Liver (tissue), 7 donors: ENCODE measurements at regions not wholly inside any gene's neighbourhood (a gene's known extent, or its start where the extent isn't known, plus 50 kb on each side); places are given as distances from the start of the nearest gene placed in this dataset.
A peak's percentile ranks its signal among the peaks of the same experiment; 100 is the strongest.

ENCODE experiments used
- DNase-seq: peaks from one replicate; pipeline ENCODE4 v3.0.0-alpha.2; 2017; ENCODE audit warnings: low spot score
- H3K27ac ChIP-seq, 2 donors: one replicate each; pipeline ENCODE4 v1.7.0; 2013; ENCODE audit warnings: inconsistent platforms in 2 of 2, low read length in 2 of 2, control low read depth in 1 of 2, low read depth in 1 of 2, mild to moderate bottlenecking in 1 of 2
- H3K27me3 ChIP-seq, 4 donors: one replicate each; pipeline versions ENCODE4 v1.6.1 to v1.7.0; 2013; ENCODE audit warnings: low read length in 3 of 4, inconsistent platforms in 1 of 4, mild to moderate bottlenecking in 1 of 4, moderate library complexity in 1 of 4; ENCODE audit not compliant: control insufficient read depth in 4 of 4, insufficient read depth in 4 of 4
- H3K36me3 ChIP-seq, 4 donors: one replicate each; pipeline versions ENCODE4 v1.6.1 to v1.7.0; 2013; ENCODE audit warnings: low read length in 3 of 4, mild to moderate bottlenecking in 3 of 4, low read depth in 1 of 4, moderate library complexity in 1 of 4; ENCODE audit not compliant: control insufficient read depth in 4 of 4, insufficient read depth in 3 of 4
- H3K4me1 ChIP-seq, 4 donors: one replicate each; pipeline versions ENCODE4 v1.6.1 to v1.7.0; 2013; ENCODE audit warnings: low read length in 3 of 4, mild to moderate bottlenecking in 3 of 4, moderate library complexity in 1 of 4; ENCODE audit not compliant: control insufficient read depth in 4 of 4, insufficient read depth in 4 of 4
- H3K4me3 ChIP-seq, 3 donors: one replicate each; pipeline versions ENCODE4 v1.6.1 to v1.7.0; 2013; ENCODE audit warnings: low read length in 3 of 3, control low read depth in 1 of 3, low read depth in 1 of 3, mild to moderate bottlenecking in 1 of 3
- H3K9ac ChIP-seq, 2 donors: one replicate each; pipeline ENCODE4 v1.7.0; 2013; ENCODE audit warnings: low read length in 2 of 2, mild to moderate bottlenecking in 2 of 2, moderate library complexity in 2 of 2, control low read depth in 1 of 2, low read depth in 1 of 2
- H3K9me3 ChIP-seq, 4 donors: one replicate each; pipeline versions ENCODE4 v1.6.1 to v1.7.0; 2013; ENCODE audit warnings: low read length in 3 of 4; ENCODE audit not compliant: control insufficient read depth in 4 of 4
- EGR1 ChIP-seq, 2 donors: IDR thresholded peaks; 2 replicates each; pipeline ENCODE4 v1.6.1; 2016 to 2018; ENCODE audit warnings: antibody characterized with exemption in 2 of 2, low read depth in 2 of 2
- FOXA1 ChIP-seq: IDR thresholded peaks from 2 replicates; pipeline ENCODE4 v1.6.1; 2016; ENCODE audit warnings: antibody characterized with exemption
- FOXA2 ChIP-seq: IDR thresholded peaks from 2 replicates; pipeline ENCODE4 v1.6.1; 2016; ENCODE audit warnings: antibody characterized with exemption
- GABPA ChIP-seq, 2 donors: IDR thresholded peaks in 1 of 2; conservative IDR thresholded peaks in 1 of 2; 2 replicates each; pipeline ENCODE4 v1.6.1; 2016; ENCODE audit warnings: antibody characterized with exemption in 2 of 2, mild to moderate bottlenecking in 1 of 2, moderate library complexity in 1 of 2
- HNF4A ChIP-seq, 2 donors: conservative IDR thresholded peaks; 2 replicates each; pipeline ENCODE4 v1.6.1; 2016; ENCODE audit warnings: antibody characterized with exemption in 2 of 2, mild to moderate bottlenecking in 2 of 2
- HNF4G ChIP-seq: IDR thresholded peaks from 2 replicates; pipeline ENCODE4 v1.6.1; 2016; ENCODE audit warnings: antibody characterized with exemption
- NR2F2 ChIP-seq: IDR thresholded peaks from 2 replicates; pipeline ENCODE4 v1.6.1; 2016; ENCODE audit warnings: antibody characterized with exemption
- RAD21 ChIP-seq, 2 donors: IDR thresholded peaks; 2 replicates each; pipeline ENCODE4 v1.6.1; 2016; ENCODE audit warnings: antibody characterized with exemption in 2 of 2, mild to moderate bottlenecking in 2 of 2
- REST ChIP-seq: IDR thresholded peaks from 2 replicates; pipeline ENCODE4 v1.6.1; 2016; ENCODE audit warnings: antibody characterized with exemption, mild to moderate bottlenecking
- TAF1 ChIP-seq: conservative IDR thresholded peaks from 2 replicates; pipeline ENCODE4 v1.6.1; 2016; ENCODE audit warnings: antibody characterized with exemption, mild to moderate bottlenecking
- YY1 ChIP-seq: IDR thresholded peaks from 2 replicates; pipeline ENCODE4 v1.6.1; 2016; ENCODE audit warnings: antibody characterized with exemption, mild to moderate bottlenecking
- WGBS: extraction: QIAGEN DNeasy Blood & Tissue Kit; methylation state at CpG from one replicate; pipeline ENCODE4 v1.1.7; 2013; 5-methylcytosine and 5-hydroxymethylcytosine counted together
- TF ChIP-seq, protein P1 (sequence below): IDR thresholded peaks from 2 replicates; pipeline ENCODE4 v1.6.1; 2016; ENCODE audit warnings: antibody characterized with exemption
- donor health status: healthy.
- donor health status: healthy.
- donor health status: healthy.
- donor health status: healthy.

- no peak for TF ChIP-seq HNF4G
- peak; percentile 8 to 20 for TF ChIP-seq RAD21 (IDR thresholded peaks at IDR 0.05)
- TF ChIP-seq HNF4A (conservative IDR thresholded peaks at IDR 0.05) = no peak
- no peak overlapping the region for H3K27ac ChIP-seq
- no peaks in the 10 kb centered on the region for H3K9me3 ChIP-seq
- no peaks in the 10 kb centered on the region for H3K4me1 ChIP-seq
- no peak for DNase-seq
- no peak overlapping the region for H3K9ac ChIP-seq
- 19% methylated on average over 2 of the region's 2 CpGs for WGBS
- peaks cover 0 to 3% (median 0%) of the 10 kb centered on the region in 4 donors for H3K27me3 ChIP-seq
- no peaks in the 10 kb centered on the region for H3K36me3 ChIP-seq
- no peak overlapping the region for H3K4me3 ChIP-seq
Observed at GRCh38 chr4:20305976-20306375, 54.3 kb downstream of the SLIT2 start.

- Histone ChIP-seq H3K9me3 (no peaks in the 10 kb centered on the region), H3K27me3 (peaks cover 0 to 5% (median 0%) of the 10 kb centered on the region in 4 donors), H3K36me3 (no peaks in the 10 kb centered on the region), H3K27ac (no peak overlapping the region), H3K9ac (no peak overlapping the region), H3K4me3 (no peak overlapping the region), H3K4me1 (no peaks in the 10 kb centered on the region)
- no peak for DNase-seq
- WGBS = 78% methylated on average over 2 of the region's 2 CpGs
- TF ChIP-seq GABPA (IDR thresholded peaks at IDR 0.05 in 1 of 2, conservative IDR thresholded peaks at IDR 0.05 in 1 of 2) = no peak
Observed at GRCh38 chr4:20311856-20312255, 60.2 kb downstream of the SLIT2 start.

- TF ChIP-seq TAF1 = no peak
- no peak for TF ChIP-seq HNF4G
- TF ChIP-seq FOXA2 = no peak
- no peak for TF ChIP-seq FOXA1
- TF ChIP-seq HNF4A (conservative IDR thresholded peaks at IDR 0.05) = no peak
- TF ChIP-seq RAD21 (IDR thresholded peaks at IDR 0.05) = no peak
- no peak for TF ChIP-seq REST
- no peak for TF ChIP-seq NR2F2
- TF ChIP-seq EGR1 (IDR thresholded peaks at IDR 0.05; ENCODE audit: low read depth in 2 of 2) = no peak
- TF ChIP-seq YY1 = no peak
- TF ChIP-seq, protein P1, sequence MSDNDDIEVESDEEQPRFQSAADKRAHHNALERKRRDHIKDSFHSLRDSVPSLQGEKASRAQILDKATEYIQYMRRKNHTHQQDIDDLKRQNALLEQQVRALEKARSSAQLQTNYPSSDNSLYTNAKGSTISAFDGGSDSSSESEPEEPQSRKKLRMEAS = no peak
- no peak for DNase-seq
Observed at GRCh38 chr4:20313237-20314030, 61.7 kb downstream of the SLIT2 start.

More at GRCh38 chr4:20313237-20314030, 61.7 kb downstream of the SLIT2 start:
- Histone ChIP-seq H3K9me3 (no peaks in the 10 kb centered on the region), H3K36me3 (no peaks in the 10 kb centered on the region), H3K27ac (no peak overlapping the region), H3K4me3 (no peak overlapping the region), H3K4me1 (no peaks in the 10 kb centered on the region), H3K27me3 (peaks cover 0 to 5% (median 0%) of the 10 kb centered on the region in 4 donors), H3K9ac (no peak overlapping the region)
- WGBS = 47% methylated on average over 12 of the region's 12 CpGs
